DND-41 (cell line): ENCODE measurements at regions not wholly inside any gene's neighbourhood (a gene's known extent, or its start where the extent isn't known, plus 50 kb on each side); places are given as distances from the start of the nearest gene placed in this dataset.

ENCODE experiments used
- CTCF ChIP-seq: IDR thresholded peaks from 2 replicates; pipeline ENCODE4 v1.5.1; 2012; ENCODE audit warnings: borderline replicate concordance, low read length, moderate library complexity, mild to moderate bottlenecking; ENCODE audit not compliant: poor library complexity, severe bottlenecking; ENCODE audit errors: extremely low read depth
- EZH2 ChIP-seq: IDR thresholded peaks from 3 replicates; pipeline ENCODE4 v1.6.1; 2012; ENCODE audit warnings: borderline replicate concordance, low read depth, mild to moderate bottlenecking, moderate library complexity, low read length, inconsistent platforms; ENCODE audit not compliant: severe bottlenecking

DNA sequence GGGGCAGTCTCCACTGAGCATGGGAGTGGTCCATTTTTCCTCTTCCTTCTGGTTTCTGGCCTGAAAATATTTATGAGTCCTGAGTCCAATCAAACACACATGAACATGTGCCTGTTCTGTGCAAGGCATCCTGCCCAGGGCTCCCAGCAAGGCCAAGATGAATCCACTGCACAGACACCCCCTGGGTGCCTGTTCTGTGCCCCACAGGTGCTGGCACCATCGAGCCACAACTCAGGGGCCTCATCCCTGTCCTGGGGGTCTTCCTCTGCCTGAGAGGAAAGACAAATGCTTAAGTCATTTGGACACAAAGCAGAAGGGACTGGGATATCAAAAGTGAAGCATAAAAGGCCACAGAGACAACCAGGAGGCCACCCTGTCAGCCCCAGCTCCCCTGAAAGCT, 87.4 kb upstream of the IQSEC1 start:
- TF ChIP-seq CTCF (no peak), EZH2 (no peak)
